ENCODE measurements at regions not wholly inside any gene's neighbourhood (a gene's known extent, or its start where the extent isn't known, plus 50 kb on each side); places are given as distances from the start of the nearest gene placed in this dataset.

DNA sequence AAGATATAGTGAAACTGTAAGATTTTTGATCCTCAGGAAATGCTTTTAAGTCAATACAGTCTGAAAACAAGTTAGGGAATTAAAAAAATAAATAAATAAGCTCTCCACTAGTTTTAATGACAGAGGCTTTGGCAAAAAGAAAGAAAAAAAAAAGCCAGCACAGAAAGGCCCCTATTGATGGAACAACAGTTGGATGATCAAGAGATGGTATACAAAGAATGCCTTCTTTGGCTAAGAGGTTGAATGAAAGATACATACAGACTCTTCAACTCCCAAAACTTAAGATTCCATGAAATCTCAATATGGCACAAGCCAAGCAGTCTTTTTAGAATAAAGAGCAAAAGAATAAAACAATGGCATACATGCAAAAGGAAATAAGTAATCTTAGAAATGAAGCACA lies 64.0 kb upstream of the GALNT5 start:
- TF ChIP-seq, protein P1, sequence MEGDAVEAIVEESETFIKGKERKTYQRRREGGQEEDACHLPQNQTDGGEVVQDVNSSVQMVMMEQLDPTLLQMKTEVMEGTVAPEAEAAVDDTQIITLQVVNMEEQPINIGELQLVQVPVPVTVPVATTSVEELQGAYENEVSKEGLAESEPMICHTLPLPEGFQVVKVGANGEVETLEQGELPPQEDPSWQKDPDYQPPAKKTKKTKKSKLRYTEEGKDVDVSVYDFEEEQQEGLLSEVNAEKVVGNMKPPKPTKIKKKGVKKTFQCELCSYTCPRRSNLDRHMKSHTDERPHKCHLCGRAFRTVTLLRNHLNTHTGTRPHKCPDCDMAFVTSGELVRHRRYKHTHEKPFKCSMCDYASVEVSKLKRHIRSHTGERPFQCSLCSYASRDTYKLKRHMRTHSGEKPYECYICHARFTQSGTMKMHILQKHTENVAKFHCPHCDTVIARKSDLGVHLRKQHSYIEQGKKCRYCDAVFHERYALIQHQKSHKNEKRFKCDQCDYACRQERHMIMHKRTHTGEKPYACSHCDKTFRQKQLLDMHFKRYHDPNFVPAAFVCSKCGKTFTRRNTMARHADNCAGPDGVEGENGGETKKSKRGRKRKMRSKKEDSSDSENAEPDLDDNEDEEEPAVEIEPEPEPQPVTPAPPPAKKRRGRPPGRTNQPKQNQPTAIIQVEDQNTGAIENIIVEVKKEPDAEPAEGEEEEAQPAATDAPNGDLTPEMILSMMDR (IDR thresholded peaks at IDR 0.05), result no peak
- TF ChIP-seq POLR2A (IDR thresholded peaks at IDR 0.05), result no peak

Data from tibial nerve (tissue), 3 donors.